Prostate gland (tissue), 2 donors: ENCODE measurements at regions not wholly inside any gene's neighbourhood (a gene's known extent, or its start where the extent isn't known, plus 50 kb on each side); places are given as distances from the start of the nearest gene placed in this dataset.

ENCODE experiments used
- DNase-seq: peaks from one replicate; pipeline ENCODE4 v3.0.0-alpha.2; 2019; ENCODE audit warnings: low spot score
- H3K27ac ChIP-seq, 2 donors: fragments of 200-600 bp; sonication (generic); 2 replicates each; pipeline ENCODE4 v1.5.1; 2017 to 2019
- H3K27me3 ChIP-seq: fragments of 200-600 bp; sonication (generic); replicated peaks from 2 replicates; pipeline ENCODE4 v1.5.1; 2019; ENCODE audit not compliant: insufficient read depth
- H3K36me3 ChIP-seq, 2 donors: fragments of 200-600 bp; sonication (generic); 1 replicate in 1 of 2; 2 replicates in 1 of 2; pipeline versions ENCODE4 v1.5.1 to v1.8.1; 2017 to 2019
- H3K4me1 ChIP-seq: fragments of 200-600 bp; sonication (generic); replicated peaks from 2 replicates; pipeline ENCODE4 v1.5.1; 2019
- H3K4me3 ChIP-seq, 2 donors: fragments of 200-600 bp; sonication (generic); 2 replicates each; pipeline ENCODE4 v1.5.1; 2017 to 2019
- H3K9me3 ChIP-seq: fragments of 200-600 bp; sonication (generic); 2 replicates; pipeline ENCODE4 v1.5.1; 2017
- POLR2A ChIP-seq: fragments of 450-650 bp; IDR thresholded peaks from one replicate; pipeline ENCODE4 v1.6.1; 2016; ENCODE audit warnings: antibody characterized with exemption, mild to moderate bottlenecking
- POLR2AphosphoS5 ChIP-seq: sonication (generic); formaldehyde crosslinking; IDR thresholded peaks from one replicate; pipeline ENCODE4 v1.6.1; 2017; ENCODE audit warnings: antibody characterized with exemption
- WGBS: methylation state at CpG from one replicate; pipeline ENCODE4 v1.1.5; 2018; 5-methylcytosine and 5-hydroxymethylcytosine counted together
- intact Hi-C: fragments of 100-400 bp; cut with DNase I; formaldehyde crosslinking; loops from one replicate; pipeline ENCODE4 v1.14.2; 2022
- TF ChIP-seq, protein P1 (sequence below), 4 experiments: fragments of 200-600 bp in 2 of 4; fragments of 450-650 bp in 2 of 4; sonication (generic) in 2 of 4; IDR thresholded peaks; 1 replicate in 3 of 4; 2 replicates in 1 of 4; pipeline ENCODE4 v1.5.1; 2016 to 2019; ENCODE audit warnings: antibody characterized with exemption in 4 of 4, mild to moderate bottlenecking in 2 of 4, moderate library complexity in 2 of 4

DNA sequence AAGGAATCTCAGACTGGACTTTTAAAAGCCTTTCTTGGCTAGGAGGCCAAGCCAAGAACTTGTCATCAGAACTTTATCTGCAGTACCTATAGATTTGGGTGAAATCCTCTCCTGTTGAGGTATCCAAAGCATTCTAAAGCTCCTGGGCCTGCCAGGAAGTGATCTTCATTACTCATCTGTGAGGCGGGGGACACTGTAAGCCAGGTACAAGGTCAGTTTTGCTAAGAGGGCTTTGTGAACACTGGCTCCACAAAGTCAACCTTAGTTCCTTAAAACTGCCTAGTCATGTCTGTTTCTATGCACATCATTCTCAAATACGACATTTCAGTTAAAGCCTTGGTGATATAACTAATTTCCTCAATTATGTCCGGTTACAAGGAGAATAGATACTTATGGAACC, 236.7 kb downstream of the PIK3R1 start:
- intact Hi-C loops: loop anchor here (10.0 kb wide), 1 partner anchor 1207 kb away; no protein-coding TSS in a partner anchor
- DNase-seq: no peak
- WGBS: 90% methylated on average over 3 of the region's 3 CpGs

DNA sequence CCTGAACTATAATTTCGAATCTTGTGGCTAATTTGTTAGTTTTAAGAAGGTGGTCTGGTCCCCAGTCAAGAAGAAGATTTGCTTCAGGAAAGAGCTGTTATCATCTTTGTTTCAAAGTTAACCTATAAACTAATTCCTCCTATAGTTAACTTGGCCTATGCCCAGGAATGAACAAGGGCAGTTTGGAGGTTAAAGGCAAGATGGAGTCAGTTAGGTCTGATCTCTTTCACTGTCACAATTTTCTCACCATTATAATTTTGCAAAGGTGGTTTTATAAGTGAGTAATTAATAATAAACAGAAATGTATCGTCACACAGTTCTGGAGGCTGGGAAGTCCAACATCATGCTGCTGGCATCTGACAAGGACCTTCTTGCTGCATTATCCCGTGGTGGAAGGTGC, 238.6 kb downstream of the PIK3R1 start:
- DNase-seq: no peak
- Histone ChIP-seq H3K27ac (no peak overlapping the region), H3K4me1 (no peaks in the 10 kb centered on the region), H3K27me3 (no peaks in the 10 kb centered on the region), H3K4me3 (no peak overlapping the region), H3K36me3 (no peaks in the 10 kb centered on the region), H3K9me3 (no peaks in the 10 kb centered on the region)
- intact Hi-C loops: loop anchor here (10.0 kb wide), 1 partner anchor 1209 kb away; no protein-coding TSS in a partner anchor
- 86% methylated on average over 3 of the region's 3 CpGs for WGBS
- no peak for TF ChIP-seq POLR2A

More for the DNA sequence above, 236.7 kb downstream of the PIK3R1 start:
- Histone ChIP-seq H3K27me3 (no peaks in the 10 kb centered on the region), H3K9me3 (no peaks in the 10 kb centered on the region), H3K4me1 (no peaks in the 10 kb centered on the region), H3K27ac (no peak overlapping the region), H3K36me3 (no peaks in the 10 kb centered on the region), H3K4me3 (no peak overlapping the region)
- no peak for TF ChIP-seq POLR2AphosphoS5
- TF ChIP-seq, protein P1, sequence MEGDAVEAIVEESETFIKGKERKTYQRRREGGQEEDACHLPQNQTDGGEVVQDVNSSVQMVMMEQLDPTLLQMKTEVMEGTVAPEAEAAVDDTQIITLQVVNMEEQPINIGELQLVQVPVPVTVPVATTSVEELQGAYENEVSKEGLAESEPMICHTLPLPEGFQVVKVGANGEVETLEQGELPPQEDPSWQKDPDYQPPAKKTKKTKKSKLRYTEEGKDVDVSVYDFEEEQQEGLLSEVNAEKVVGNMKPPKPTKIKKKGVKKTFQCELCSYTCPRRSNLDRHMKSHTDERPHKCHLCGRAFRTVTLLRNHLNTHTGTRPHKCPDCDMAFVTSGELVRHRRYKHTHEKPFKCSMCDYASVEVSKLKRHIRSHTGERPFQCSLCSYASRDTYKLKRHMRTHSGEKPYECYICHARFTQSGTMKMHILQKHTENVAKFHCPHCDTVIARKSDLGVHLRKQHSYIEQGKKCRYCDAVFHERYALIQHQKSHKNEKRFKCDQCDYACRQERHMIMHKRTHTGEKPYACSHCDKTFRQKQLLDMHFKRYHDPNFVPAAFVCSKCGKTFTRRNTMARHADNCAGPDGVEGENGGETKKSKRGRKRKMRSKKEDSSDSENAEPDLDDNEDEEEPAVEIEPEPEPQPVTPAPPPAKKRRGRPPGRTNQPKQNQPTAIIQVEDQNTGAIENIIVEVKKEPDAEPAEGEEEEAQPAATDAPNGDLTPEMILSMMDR (IDR thresholded peaks at IDR 0.05): no peak
- TF ChIP-seq POLR2A: no peak

DNA sequence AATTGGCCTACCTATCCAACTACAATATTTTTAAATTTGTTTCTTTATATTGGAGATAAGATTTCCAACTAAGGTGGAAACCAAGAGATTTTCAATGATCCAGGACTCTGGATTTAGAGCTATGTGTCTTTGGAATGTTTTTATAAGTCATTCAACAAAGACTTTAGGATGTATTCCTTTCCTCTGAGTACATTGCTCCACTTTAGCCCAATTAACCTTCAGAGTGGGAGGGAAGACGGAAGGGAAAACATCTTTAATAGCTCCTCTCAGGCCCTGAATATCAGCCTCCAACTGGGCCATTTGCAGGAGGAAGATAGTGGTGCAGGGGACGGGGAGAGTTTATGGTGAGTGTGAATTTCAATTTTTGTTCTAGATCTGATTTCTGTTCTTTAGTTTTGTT, 239.2 kb downstream of the PIK3R1 start:
- no peak for DNase-seq
- no peaks in the 10 kb centered on the region for H3K36me3 ChIP-seq
- intact Hi-C loops: loop anchor here (5.0 to 10.0 kb wide), 2 partner anchors 167 to 1210 kb away; no protein-coding TSS in a partner anchor
- WGBS: 93% methylated on average over 2 of the region's 2 CpGs
- H3K9me3 ChIP-seq: no peaks in the 10 kb centered on the region
- no peak overlapping the region for H3K27ac ChIP-seq
- no peaks in the 10 kb centered on the region for H3K4me1 ChIP-seq
- H3K4me3 ChIP-seq: no peak overlapping the region
- TF ChIP-seq POLR2AphosphoS5 (no peak), POLR2A (no peak)
- TF ChIP-seq, protein P1 (IDR thresholded peaks at IDR 0.05): no peak
- H3K27me3 ChIP-seq: no peaks in the 10 kb centered on the region

DNA sequence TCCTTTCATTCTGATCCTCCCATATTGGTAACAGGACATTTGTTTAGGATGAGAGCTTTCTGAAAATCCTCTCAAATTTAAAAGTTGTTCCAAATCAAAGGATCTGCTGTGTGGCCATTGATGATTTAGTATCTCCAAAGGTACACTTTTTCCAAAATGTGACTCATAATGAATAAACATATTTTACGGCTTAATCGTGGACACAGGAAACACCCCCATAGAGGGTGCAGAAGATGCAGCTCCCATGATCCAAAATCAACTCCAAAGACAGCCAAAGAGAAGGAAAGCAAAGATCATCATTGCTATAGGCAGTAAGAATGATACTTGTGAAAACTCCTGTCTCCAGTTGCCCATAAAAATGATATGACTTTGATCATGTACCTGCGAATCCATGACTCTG, 239.7 kb downstream of the PIK3R1 start:
- intact Hi-C loops: loop anchor here (5.0 to 10.0 kb wide), 2 partner anchors 168 to 1210 kb away; no protein-coding TSS in a partner anchor
- 59% methylated on average over 3 of the region's 3 CpGs for WGBS

DNA sequence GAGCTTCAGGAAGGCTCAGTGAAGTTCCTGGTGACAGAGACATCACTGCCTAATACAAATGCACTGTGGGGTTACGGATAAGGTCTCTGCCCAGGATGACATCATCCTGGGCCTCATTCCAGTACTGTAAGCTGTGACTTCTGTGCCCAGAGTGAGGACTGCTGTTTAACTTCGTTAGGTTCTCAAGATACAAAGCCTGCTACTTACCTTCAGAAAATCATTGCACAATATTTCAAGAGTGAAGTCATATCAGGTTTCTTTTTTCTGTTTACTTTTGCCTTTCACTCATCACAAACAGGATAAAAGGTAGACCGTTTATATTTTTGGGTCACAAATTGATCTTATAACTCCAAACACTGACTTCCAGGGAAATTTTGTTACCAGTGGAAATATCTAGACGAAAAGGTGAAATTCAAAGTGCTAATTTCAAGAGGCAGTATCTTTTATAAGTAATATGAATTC, 241.2 kb downstream of the PIK3R1 start:
- intact Hi-C loops: loop anchor here (5.0 to 10.0 kb wide), 2 partner anchors 169 to 1212 kb away; no protein-coding TSS in a partner anchor
- H3K36me3 ChIP-seq: no peaks in the 10 kb centered on the region
- H3K4me1 ChIP-seq: no peaks in the 10 kb centered on the region
- H3K27me3 ChIP-seq: no peaks in the 10 kb centered on the region
- TF ChIP-seq, protein P1 (IDR thresholded peaks at IDR 0.05): no peak
- TF ChIP-seq POLR2AphosphoS5: peak; percentile 73
- DNase-seq: peak; percentile 55
- WGBS: 24% methylated on average over 4 of the region's 4 CpGs
- no peaks in the 10 kb centered on the region for H3K9me3 ChIP-seq
- H3K4me3 ChIP-seq: no peak overlapping the region
- peak overlapping the region; percentile 4 to 13 for H3K27ac ChIP-seq

More for the DNA sequence above, 239.7 kb downstream of the PIK3R1 start:
- H3K36me3 ChIP-seq: no peaks in the 10 kb centered on the region
- H3K9me3 ChIP-seq: no peaks in the 10 kb centered on the region
- H3K27ac ChIP-seq: no peak overlapping the region
- H3K4me3 ChIP-seq: no peak overlapping the region
- no peak for TF ChIP-seq POLR2A
- TF ChIP-seq POLR2AphosphoS5: no peak
- TF ChIP-seq, protein P1 (IDR thresholded peaks at IDR 0.05): no peak
- no peaks in the 10 kb centered on the region for H3K27me3 ChIP-seq
- H3K4me1 ChIP-seq: no peaks in the 10 kb centered on the region
- no peak for DNase-seq
